Mucosa of descending colon (tissue), 3 donors: ENCODE measurements at regions not wholly inside any gene's neighbourhood (a gene's known extent, or its start where the extent isn't known, plus 50 kb on each side); places are given as distances from the start of the nearest gene placed in this dataset.
A peak's percentile ranks its signal among the peaks of the same experiment; 100 is the strongest.
"Not testable (repeated sequence)": the region's sequence is repeated elsewhere in the genome, so short reads cannot be mapped to it uniquely, and the experiment has no call there.

Experiments used
- ATAC-seq: fragments of 200-7000 bp; cut with Tn5 transposase; one replicate; pipeline ENCODE4 v1.9.1; 2020; ENCODE audit warnings: mild to moderate bottlenecking, moderate library complexity
- DNase-seq, 3 donors: peaks; one replicate each; pipeline ENCODE4 v3.0.0-alpha.2; 2020
- H3K36me3 ChIP-seq: fragments of 200-600 bp; one replicate; pipeline ENCODE4 v1.8.0; 2021; ENCODE audit warnings: low read depth, mild to moderate bottlenecking
- H3K4me1 ChIP-seq: fragments of 200-600 bp; one replicate; pipeline ENCODE4 v1.8.0; 2021; ENCODE audit warnings: low read depth, mild to moderate bottlenecking
- H3K4me3 ChIP-seq: fragments of 200-600 bp; one replicate; pipeline ENCODE4 v1.8.0; 2021; ENCODE audit warnings: mild to moderate bottlenecking
- H3K9me3 ChIP-seq: fragments of 200-600 bp; one replicate; pipeline ENCODE4 v1.8.0; 2021; ENCODE audit warnings: mild to moderate bottlenecking
- intact Hi-C, 2 donors: fragments of 100-400 bp; cut with DNase I in 1 of 2; cut with micrococcal nuclease in 1 of 2; formaldehyde crosslinking; loops; one replicate each; pipeline versions ENCODE4 v1.11.0 to v1.11.1; 2022; cut with DNase I, micrococcal nuclease
- TF ChIP-seq, protein P1 (sequence below): fragments of 200-600 bp; IDR thresholded peaks from one replicate; pipeline ENCODE4 v1.8.0; 2022; ENCODE audit warnings: antibody characterized with exemption, mild to moderate bottlenecking
- donor health status: DM: no; HTN: no; CAD: no; lungs with moderate emphysema.
- donor health status: DM: no; HTN: no; CAD: no.
- donor health status: DM: no; HTN: yes; CAD: no.

DNA sequence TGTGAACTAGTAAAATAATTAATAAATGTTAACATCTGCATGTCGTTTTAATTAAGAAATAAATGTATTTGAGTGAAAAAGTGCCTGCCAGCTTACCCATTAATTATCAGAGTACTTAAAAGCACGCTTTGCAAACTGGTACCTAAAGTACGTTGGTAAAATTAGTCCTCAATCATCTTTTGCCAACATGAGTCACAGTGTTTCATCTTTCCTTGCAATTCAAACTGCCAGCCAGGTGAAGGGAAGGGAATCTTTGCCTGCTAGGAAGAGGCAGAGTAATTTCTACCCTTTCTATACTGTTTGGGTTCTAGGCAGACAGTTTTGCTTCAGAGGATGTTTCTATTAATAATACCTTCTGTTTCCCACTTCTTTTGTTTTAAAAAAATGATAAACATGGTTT lies 57.2 kb upstream of the CNIH3 start:
- ATAC-seq, result no peak
- TF ChIP-seq, protein P1, sequence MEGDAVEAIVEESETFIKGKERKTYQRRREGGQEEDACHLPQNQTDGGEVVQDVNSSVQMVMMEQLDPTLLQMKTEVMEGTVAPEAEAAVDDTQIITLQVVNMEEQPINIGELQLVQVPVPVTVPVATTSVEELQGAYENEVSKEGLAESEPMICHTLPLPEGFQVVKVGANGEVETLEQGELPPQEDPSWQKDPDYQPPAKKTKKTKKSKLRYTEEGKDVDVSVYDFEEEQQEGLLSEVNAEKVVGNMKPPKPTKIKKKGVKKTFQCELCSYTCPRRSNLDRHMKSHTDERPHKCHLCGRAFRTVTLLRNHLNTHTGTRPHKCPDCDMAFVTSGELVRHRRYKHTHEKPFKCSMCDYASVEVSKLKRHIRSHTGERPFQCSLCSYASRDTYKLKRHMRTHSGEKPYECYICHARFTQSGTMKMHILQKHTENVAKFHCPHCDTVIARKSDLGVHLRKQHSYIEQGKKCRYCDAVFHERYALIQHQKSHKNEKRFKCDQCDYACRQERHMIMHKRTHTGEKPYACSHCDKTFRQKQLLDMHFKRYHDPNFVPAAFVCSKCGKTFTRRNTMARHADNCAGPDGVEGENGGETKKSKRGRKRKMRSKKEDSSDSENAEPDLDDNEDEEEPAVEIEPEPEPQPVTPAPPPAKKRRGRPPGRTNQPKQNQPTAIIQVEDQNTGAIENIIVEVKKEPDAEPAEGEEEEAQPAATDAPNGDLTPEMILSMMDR, result no peak
- Histone ChIP-seq H3K4me1 (peaks cover 1% of the 10 kb centered on the region), H3K9me3 (no peaks in the 10 kb centered on the region), H3K4me3 (no peak overlapping the region), H3K36me3 (no peaks in the 10 kb centered on the region)
- intact Hi-C loops, result no loop called here
- no peak for DNase-seq

DNA sequence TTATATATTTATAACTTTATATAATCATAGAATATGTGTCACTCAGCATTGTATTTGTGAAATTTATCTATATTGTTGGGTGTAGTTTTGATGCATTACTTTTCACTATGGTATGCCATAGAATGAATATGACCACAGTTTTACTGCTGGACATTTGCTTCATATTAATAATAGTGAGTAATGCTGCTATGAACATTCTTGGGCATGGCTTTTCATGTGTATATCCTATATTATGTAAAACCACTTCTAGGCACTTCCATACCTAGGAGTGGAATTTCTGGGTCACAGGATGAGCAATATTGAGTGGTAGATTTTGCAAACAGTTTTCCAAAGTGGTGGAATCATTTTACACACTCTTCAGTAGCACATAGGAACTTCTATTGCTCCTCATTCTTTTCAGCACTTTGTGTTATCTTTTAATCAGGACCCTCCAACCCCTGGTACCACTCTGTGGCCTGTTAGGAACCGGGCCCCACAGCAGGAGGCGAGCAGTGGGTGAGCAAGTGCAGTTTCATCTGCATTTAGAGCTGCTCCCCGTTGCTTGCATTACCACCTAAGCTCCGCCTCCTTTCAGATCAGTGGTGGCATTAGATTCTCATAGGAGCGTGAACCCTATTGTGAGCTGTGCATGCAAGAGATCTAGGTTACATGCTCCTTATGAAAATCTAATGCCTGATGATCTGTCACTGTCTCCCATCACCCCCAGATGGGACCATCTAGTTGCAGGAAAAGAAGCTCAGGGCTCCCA lies 56.0 kb upstream of the CNIH3 start:
- TF ChIP-seq, protein P1, result no peak
- Histone ChIP-seq H3K4me1 (no peaks in the 10 kb centered on the region), H3K4me3 (no peak overlapping the region), H3K9me3 (no peaks in the 10 kb centered on the region), H3K36me3 (no peaks in the 10 kb centered on the region)
- no peak for DNase-seq
- ATAC-seq, result no peak
- intact Hi-C loops, result no loop called here

- H3K36me3 ChIP-seq, intact Hi-C loops, H3K9me3 ChIP-seq, H3K4me1 ChIP-seq, ATAC-seq, H3K4me3 ChIP-seq, DNase-seq: not testable (repeated sequence)
Observed at GRCh38 chr1:224562881-224563280, 53.2 kb upstream of the CNIH3 start.

DNA sequence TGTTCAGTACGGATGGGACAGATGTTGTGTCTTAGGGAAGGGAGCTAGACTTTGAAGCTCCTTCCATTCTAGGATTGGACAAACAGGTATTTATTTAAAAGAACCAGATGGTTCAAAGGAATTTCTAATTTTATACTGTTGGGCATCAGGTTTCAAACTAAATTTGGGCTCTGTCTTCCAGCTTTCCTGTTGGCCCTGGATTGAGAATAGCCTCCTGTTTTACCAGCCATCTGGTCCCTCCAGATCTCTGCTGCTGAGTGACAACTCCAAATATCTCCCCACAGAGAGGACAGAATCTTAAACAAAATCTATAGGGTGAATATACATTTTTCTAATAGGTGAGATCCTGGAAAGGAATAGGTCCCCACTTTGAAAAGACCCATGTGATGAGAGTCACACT lies 52.5 kb upstream of the CNIH3 start:
- no peak for ATAC-seq

GRCh38 chr1:224564454-224565084 lies 51.5 kb upstream of the CNIH3 start:
- TF ChIP-seq, protein P1, result no peak
- Histone ChIP-seq H3K4me3 (no peak overlapping the region), H3K4me1 (no peaks in the 10 kb centered on the region), H3K9me3 (no peaks in the 10 kb centered on the region), H3K36me3 (no peaks in the 10 kb centered on the region)
- intact Hi-C loops, result no loop called here
- ATAC-seq (no peak), DNase-seq (no peak)

More for the DNA sequence above, 52.5 kb upstream of the CNIH3 start:
- no peaks in the 10 kb centered on the region for H3K4me1 ChIP-seq
- H3K4me3 ChIP-seq, result no peak overlapping the region
- intact Hi-C loops, result no loop called here
- DNase-seq, result no peak
- no peaks in the 10 kb centered on the region for H3K36me3 ChIP-seq
- TF ChIP-seq, protein P1, result no peak
- no peaks in the 10 kb centered on the region for H3K9me3 ChIP-seq

GRCh38 chr1:224565186-224565585 lies 50.9 kb upstream of the CNIH3 start:
- Histone ChIP-seq H3K4me3 (no peak overlapping the region), H3K4me1 (no peaks in the 10 kb centered on the region), H3K36me3 (no peaks in the 10 kb centered on the region), H3K9me3 (no peaks in the 10 kb centered on the region)
- ATAC-seq (peak; percentile 58), DNase-seq (no peak)
- intact Hi-C loops, result no loop called here
- TF ChIP-seq, protein P1, result no peak
